ENCODE measurements at regions not wholly inside any gene's neighbourhood (a gene's known extent, or its start where the extent isn't known, plus 50 kb on each side); places are given as distances from the start of the nearest gene placed in this dataset.

DNA sequence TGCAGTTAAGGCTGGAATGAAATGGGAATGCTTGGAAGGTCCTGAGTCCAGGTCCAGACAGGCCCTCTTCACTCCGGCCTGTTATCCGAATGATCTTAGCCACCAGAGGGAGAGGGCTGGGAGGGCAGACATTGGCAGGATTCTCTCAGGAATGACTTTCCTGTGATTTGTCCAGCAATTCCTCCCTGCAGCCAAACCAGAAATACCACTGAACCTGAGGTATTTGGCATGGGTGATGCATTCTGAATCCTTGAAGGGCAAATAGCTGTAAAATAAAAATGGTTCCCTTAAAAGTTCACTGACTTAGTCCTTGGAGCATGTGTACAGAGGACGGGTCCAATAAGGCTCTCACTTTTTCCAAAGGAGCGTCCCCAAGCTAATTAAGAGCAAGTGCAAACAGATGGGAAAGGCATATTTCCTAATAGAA is 77.5 kb upstream of the HABP2 start:
- 35% methylated on average over 4 of the region's 4 CpGs for WGBS (ENCODE audit: low lambda C conversion rate)
- POLR2A ChIA-PET, result no interaction called here
- DNase-seq, result no peak
- TF ChIP-seq, protein P1, sequence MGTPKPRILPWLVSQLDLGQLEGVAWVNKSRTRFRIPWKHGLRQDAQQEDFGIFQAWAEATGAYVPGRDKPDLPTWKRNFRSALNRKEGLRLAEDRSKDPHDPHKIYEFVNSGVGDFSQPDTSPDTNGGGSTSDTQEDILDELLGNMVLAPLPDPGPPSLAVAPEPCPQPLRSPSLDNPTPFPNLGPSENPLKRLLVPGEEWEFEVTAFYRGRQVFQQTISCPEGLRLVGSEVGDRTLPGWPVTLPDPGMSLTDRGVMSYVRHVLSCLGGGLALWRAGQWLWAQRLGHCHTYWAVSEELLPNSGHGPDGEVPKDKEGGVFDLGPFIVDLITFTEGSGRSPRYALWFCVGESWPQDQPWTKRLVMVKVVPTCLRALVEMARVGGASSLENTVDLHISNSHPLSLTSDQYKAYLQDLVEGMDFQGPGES (IDR thresholded peaks at IDR 0.05; ENCODE audit: low read depth, low read length), result no peak
- TF ChIP-seq EP300 (IDR thresholded peaks at IDR 0.05; ENCODE audit: borderline replicate concordance in 1 of 2, low read depth in 1 of 2, low read length in 1 of 2) (peak in 1 of 2 experiments; percentile 74; a peak in 2 of 4 replicates), YY1 (IDR thresholded peaks at IDR 0.05; ENCODE audit: low read depth) (no peak), ELF1 (IDR thresholded peaks at IDR 0.05) (no peak), SMC3 (IDR thresholded peaks at IDR 0.05; ENCODE audit: low read depth, low read length) (no peak), RXRA (IDR thresholded peaks at IDR 0.05; ENCODE audit: borderline replicate concordance, low read depth) (peak; percentile 18; the same call in 1 of the 2 replicates), TEAD4 (IDR thresholded peaks at IDR 0.05; ENCODE audit: borderline replicate concordance, insufficient read depth) (peak; percentile 72; the same call in 1 of the 2 replicates), POLR2AphosphoS5 (IDR thresholded peaks at IDR 0.05; ENCODE audit: low read depth, low read length) (peak; percentile 62; the same call in 1 of the 2 replicates), TAF1 (IDR thresholded peaks at IDR 0.05; ENCODE audit: borderline replicate concordance, low read depth, low read length) (no peak), RAD21 (IDR thresholded peaks at IDR 0.05; ENCODE audit: low read length) (no peak), SIN3A (IDR thresholded peaks at IDR 0.05; ENCODE audit: borderline replicate concordance, low read depth, low read length) (no peak), MXI1 (IDR thresholded peaks at IDR 0.05; ENCODE audit: low read depth, low read length) (no peak), RCOR1 (IDR thresholded peaks at IDR 0.05; ENCODE audit: low read length) (no peak), JUND (IDR thresholded peaks at IDR 0.05) (peak; percentile 59), GABPA (IDR thresholded peaks at IDR 0.05; ENCODE audit: low read depth) (no peak), RFX5 (IDR thresholded peaks at IDR 0.05; ENCODE audit: low read length) (no peak), TCF12 (IDR thresholded peaks at IDR 0.05) (peak; percentile 67), FOXJ3 (CRISPR knock-in tag; IDR thresholded peaks at IDR 0.05) (no peak), FOSL2 (IDR thresholded peaks at IDR 0.05; ENCODE audit: borderline replicate concordance, low read depth) (peak; percentile 38; the same call in 1 of the 2 replicates), EZH2phosphoT487 (IDR thresholded peaks at IDR 0.05; ENCODE audit: borderline replicate concordance, low read depth) (no peak), NRF1 (IDR thresholded peaks at IDR 0.05; ENCODE audit: low read depth, low read length) (no peak), FOXM1 (IDR thresholded peaks at IDR 0.05; ENCODE audit: low read depth) (0 out of 2 replicates have a peak, but pooled peaks have one; percentile 46), GATA2 (CRISPR knock-in tag; IDR thresholded peaks at IDR 0.05) (no peak)
- TF ChIP-seq, protein P2, sequence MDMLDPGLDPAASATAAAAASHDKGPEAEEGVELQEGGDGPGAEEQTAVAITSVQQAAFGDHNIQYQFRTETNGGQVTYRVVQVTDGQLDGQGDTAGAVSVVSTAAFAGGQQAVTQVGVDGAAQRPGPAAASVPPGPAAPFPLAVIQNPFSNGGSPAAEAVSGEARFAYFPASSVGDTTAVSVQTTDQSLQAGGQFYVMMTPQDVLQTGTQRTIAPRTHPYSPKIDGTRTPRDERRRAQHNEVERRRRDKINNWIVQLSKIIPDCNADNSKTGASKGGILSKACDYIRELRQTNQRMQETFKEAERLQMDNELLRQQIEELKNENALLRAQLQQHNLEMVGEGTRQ (IDR thresholded peaks at IDR 0.05; ENCODE audit: borderline replicate concordance, low read depth, low read length), result no peak
- TF ChIP-seq, protein P3, sequence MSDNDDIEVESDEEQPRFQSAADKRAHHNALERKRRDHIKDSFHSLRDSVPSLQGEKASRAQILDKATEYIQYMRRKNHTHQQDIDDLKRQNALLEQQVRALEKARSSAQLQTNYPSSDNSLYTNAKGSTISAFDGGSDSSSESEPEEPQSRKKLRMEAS (IDR thresholded peaks at IDR 0.05; ENCODE audit: low read depth), result 0 out of 2 replicates have a peak, but pooled peaks have one; percentile 42
- TF ChIP-seq, protein P4, sequence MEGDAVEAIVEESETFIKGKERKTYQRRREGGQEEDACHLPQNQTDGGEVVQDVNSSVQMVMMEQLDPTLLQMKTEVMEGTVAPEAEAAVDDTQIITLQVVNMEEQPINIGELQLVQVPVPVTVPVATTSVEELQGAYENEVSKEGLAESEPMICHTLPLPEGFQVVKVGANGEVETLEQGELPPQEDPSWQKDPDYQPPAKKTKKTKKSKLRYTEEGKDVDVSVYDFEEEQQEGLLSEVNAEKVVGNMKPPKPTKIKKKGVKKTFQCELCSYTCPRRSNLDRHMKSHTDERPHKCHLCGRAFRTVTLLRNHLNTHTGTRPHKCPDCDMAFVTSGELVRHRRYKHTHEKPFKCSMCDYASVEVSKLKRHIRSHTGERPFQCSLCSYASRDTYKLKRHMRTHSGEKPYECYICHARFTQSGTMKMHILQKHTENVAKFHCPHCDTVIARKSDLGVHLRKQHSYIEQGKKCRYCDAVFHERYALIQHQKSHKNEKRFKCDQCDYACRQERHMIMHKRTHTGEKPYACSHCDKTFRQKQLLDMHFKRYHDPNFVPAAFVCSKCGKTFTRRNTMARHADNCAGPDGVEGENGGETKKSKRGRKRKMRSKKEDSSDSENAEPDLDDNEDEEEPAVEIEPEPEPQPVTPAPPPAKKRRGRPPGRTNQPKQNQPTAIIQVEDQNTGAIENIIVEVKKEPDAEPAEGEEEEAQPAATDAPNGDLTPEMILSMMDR (IDR thresholded peaks at IDR 0.05), result peak; percentile 44
- TF ChIP-seq, protein P5, sequence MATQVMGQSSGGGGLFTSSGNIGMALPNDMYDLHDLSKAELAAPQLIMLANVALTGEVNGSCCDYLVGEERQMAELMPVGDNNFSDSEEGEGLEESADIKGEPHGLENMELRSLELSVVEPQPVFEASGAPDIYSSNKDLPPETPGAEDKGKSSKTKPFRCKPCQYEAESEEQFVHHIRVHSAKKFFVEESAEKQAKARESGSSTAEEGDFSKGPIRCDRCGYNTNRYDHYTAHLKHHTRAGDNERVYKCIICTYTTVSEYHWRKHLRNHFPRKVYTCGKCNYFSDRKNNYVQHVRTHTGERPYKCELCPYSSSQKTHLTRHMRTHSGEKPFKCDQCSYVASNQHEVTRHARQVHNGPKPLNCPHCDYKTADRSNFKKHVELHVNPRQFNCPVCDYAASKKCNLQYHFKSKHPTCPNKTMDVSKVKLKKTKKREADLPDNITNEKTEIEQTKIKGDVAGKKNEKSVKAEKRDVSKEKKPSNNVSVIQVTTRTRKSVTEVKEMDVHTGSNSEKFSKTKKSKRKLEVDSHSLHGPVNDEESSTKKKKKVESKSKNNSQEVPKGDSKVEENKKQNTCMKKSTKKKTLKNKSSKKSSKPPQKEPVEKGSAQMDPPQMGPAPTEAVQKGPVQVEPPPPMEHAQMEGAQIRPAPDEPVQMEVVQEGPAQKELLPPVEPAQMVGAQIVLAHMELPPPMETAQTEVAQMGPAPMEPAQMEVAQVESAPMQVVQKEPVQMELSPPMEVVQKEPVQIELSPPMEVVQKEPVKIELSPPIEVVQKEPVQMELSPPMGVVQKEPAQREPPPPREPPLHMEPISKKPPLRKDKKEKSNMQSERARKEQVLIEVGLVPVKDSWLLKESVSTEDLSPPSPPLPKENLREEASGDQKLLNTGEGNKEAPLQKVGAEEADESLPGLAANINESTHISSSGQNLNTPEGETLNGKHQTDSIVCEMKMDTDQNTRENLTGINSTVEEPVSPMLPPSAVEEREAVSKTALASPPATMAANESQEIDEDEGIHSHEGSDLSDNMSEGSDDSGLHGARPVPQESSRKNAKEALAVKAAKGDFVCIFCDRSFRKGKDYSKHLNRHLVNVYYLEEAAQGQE (IDR thresholded peaks at IDR 0.05; ENCODE audit: low read depth, low read length), result no peak; the same call in 1 of the 2 replicates

More for the DNA sequence above, 77.5 kb upstream of the HABP2 start:
- Histone ChIP-seq H3K4me1 (ENCODE audit: control insufficient read depth in 1 of 2, insufficient read depth in 2 of 2, low read depth in 1 of 2, low read length in 1 of 2) (peaks cover 0 to 24% of the 10 kb centered on the region in 2 experiments; a peak in 1 of 4 replicates), H3K27me3 (ENCODE audit: insufficient read depth) (no peaks in the 10 kb centered on the region), H3K4me2 (peak overlapping the region; percentile 45), H3K36me3 (replicated peaks in 1 of 2; ENCODE audit: control insufficient read depth in 1 of 2, insufficient read depth in 2 of 2, low read length in 1 of 2) (no peaks in the 10 kb centered on the region), H3K9me3 (0 out of 2 replicates have a peak, but pooled peaks cover 6% of the 10 kb centered on the region), H3K9ac (no peak overlapping the region; the same call in 1 of the 2 replicates), H3K4me3 (ENCODE audit: low read depth in 2 of 2, low read length in 1 of 2) (no peak overlapping the region), H3K27ac (ENCODE audit: low read depth in 2 of 2, low read length in 1 of 2) (peak overlapping the region; percentile 53 to 57; a peak in 3 of 4 replicates), H3K9me2 (no peaks in the 10 kb centered on the region), H3F3A (replicated peaks; ENCODE audit: insufficient read depth) (no peaks in the 10 kb centered on the region), H4K20me1 (ENCODE audit: insufficient read depth) (no peaks in the 10 kb centered on the region), H3K79me2 (ENCODE audit: insufficient read depth) (no peaks in the 10 kb centered on the region), H2AFZ (ENCODE audit: low read depth) (peak overlapping the region; percentile 57; the same call in 1 of the 2 replicates)
- CTCF ChIA-PET, result no interaction called here
